ENCODE measurements at regions not wholly inside any gene's neighbourhood (a gene's known extent, or its start where the extent isn't known, plus 50 kb on each side); places are given as distances from the start of the nearest gene placed in this dataset.

GRCh38 chr19:5205381-5205780 lies 135.2 kb downstream of the PTPRS start:
- Histone ChIP-seq H3K27me3 (ENCODE audit: control insufficient read depth in 4 of 4, insufficient read depth in 4 of 4, low read length in 3 of 4) (no peaks in the 10 kb centered on the region), H3K4me1 (ENCODE audit: control insufficient read depth in 4 of 4, insufficient read depth in 4 of 4, low read length in 3 of 4) (no peaks in the 10 kb centered on the region), H3K9ac (ENCODE audit: low read depth in 1 of 2, low read length in 2 of 2) (no peak overlapping the region), H3K4me3 (ENCODE audit: low read depth in 1 of 3, low read length in 3 of 3) (no peak overlapping the region), H3K36me3 (ENCODE audit: control insufficient read depth in 4 of 4, insufficient read depth in 3 of 4, low read depth in 1 of 4, low read length in 3 of 4) (peaks cover 0 to 27% (median 5%) of the 10 kb centered on the region in 4 donors), H3K9me3 (ENCODE audit: control insufficient read depth in 4 of 4, low read length in 3 of 4) (peaks cover 0 to 4% (median 3%) of the 10 kb centered on the region in 4 donors), H3K27ac (ENCODE audit: low read depth in 1 of 2, low read length in 2 of 2) (no peak overlapping the region)
- TF ChIP-seq, protein P1, sequence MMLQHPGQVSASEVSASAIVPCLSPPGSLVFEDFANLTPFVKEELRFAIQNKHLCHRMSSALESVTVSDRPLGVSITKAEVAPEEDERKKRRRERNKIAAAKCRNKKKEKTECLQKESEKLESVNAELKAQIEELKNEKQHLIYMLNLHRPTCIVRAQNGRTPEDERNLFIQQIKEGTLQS (IDR thresholded peaks at IDR 0.05): no peak
- no peak for TF ChIP-seq HNF4A (conservative IDR thresholded peaks at IDR 0.05)
- TF ChIP-seq TAF1 (conservative IDR thresholded peaks at IDR 0.05): no peak
- no peak for TF ChIP-seq HNF4G (IDR thresholded peaks at IDR 0.05)
- TF ChIP-seq YY1 (IDR thresholded peaks at IDR 0.05): no peak
- TF ChIP-seq SP1 (IDR thresholded peaks at IDR 0.05): no peak
- no peak for TF ChIP-seq EGR1 (IDR thresholded peaks at IDR 0.05; ENCODE audit: low read depth in 2 of 2)
- no peak for TF ChIP-seq GABPA (IDR thresholded peaks at IDR 0.05 in 1 of 2, conservative IDR thresholded peaks at IDR 0.05 in 1 of 2)
- TF ChIP-seq, protein P2, sequence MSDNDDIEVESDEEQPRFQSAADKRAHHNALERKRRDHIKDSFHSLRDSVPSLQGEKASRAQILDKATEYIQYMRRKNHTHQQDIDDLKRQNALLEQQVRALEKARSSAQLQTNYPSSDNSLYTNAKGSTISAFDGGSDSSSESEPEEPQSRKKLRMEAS (IDR thresholded peaks at IDR 0.05): no peak
- TF ChIP-seq RXRA (IDR thresholded peaks at IDR 0.05): no peak
- TF ChIP-seq, protein P3, sequence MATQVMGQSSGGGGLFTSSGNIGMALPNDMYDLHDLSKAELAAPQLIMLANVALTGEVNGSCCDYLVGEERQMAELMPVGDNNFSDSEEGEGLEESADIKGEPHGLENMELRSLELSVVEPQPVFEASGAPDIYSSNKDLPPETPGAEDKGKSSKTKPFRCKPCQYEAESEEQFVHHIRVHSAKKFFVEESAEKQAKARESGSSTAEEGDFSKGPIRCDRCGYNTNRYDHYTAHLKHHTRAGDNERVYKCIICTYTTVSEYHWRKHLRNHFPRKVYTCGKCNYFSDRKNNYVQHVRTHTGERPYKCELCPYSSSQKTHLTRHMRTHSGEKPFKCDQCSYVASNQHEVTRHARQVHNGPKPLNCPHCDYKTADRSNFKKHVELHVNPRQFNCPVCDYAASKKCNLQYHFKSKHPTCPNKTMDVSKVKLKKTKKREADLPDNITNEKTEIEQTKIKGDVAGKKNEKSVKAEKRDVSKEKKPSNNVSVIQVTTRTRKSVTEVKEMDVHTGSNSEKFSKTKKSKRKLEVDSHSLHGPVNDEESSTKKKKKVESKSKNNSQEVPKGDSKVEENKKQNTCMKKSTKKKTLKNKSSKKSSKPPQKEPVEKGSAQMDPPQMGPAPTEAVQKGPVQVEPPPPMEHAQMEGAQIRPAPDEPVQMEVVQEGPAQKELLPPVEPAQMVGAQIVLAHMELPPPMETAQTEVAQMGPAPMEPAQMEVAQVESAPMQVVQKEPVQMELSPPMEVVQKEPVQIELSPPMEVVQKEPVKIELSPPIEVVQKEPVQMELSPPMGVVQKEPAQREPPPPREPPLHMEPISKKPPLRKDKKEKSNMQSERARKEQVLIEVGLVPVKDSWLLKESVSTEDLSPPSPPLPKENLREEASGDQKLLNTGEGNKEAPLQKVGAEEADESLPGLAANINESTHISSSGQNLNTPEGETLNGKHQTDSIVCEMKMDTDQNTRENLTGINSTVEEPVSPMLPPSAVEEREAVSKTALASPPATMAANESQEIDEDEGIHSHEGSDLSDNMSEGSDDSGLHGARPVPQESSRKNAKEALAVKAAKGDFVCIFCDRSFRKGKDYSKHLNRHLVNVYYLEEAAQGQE (IDR thresholded peaks at IDR 0.05): no peak
- TF ChIP-seq FOXA2 (IDR thresholded peaks at IDR 0.05): no peak
- no peak for TF ChIP-seq JUND (IDR thresholded peaks at IDR 0.05)
- TF ChIP-seq NR2F2 (IDR thresholded peaks at IDR 0.05): no peak
- no peak for TF ChIP-seq ZBTB33 (IDR thresholded peaks at IDR 0.05)
- TF ChIP-seq RAD21 (IDR thresholded peaks at IDR 0.05): no peak
- no peak for TF ChIP-seq FOXA1 (IDR thresholded peaks at IDR 0.05)
- TF ChIP-seq, protein P4, sequence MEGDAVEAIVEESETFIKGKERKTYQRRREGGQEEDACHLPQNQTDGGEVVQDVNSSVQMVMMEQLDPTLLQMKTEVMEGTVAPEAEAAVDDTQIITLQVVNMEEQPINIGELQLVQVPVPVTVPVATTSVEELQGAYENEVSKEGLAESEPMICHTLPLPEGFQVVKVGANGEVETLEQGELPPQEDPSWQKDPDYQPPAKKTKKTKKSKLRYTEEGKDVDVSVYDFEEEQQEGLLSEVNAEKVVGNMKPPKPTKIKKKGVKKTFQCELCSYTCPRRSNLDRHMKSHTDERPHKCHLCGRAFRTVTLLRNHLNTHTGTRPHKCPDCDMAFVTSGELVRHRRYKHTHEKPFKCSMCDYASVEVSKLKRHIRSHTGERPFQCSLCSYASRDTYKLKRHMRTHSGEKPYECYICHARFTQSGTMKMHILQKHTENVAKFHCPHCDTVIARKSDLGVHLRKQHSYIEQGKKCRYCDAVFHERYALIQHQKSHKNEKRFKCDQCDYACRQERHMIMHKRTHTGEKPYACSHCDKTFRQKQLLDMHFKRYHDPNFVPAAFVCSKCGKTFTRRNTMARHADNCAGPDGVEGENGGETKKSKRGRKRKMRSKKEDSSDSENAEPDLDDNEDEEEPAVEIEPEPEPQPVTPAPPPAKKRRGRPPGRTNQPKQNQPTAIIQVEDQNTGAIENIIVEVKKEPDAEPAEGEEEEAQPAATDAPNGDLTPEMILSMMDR (IDR thresholded peaks at IDR 0.05; ENCODE audit: low read depth, low read length, missing input control): no peak
- DNase-seq (ENCODE audit: low spot score): no peak
- WGBS: 89% methylated on average over 13 of the region's 13 CpGs

Measured in liver (tissue), 8 donors.